SU-DHL-6 (cell line): ENCODE measurements at regions not wholly inside any gene's neighbourhood (a gene's known extent, or its start where the extent isn't known, plus 50 kb on each side); places are given as distances from the start of the nearest gene placed in this dataset.

Source experiments
- H2AFZ ChIP-seq: fragments of 200-600 bp; sonication (generic); 2 replicates; pipeline ENCODE4 v1.6.1; 2014; ENCODE audit warnings: low read depth, mild to moderate bottlenecking, moderate library complexity, mixed read lengths, antibody characterized with exemption, low read length; ENCODE audit not compliant: severe bottlenecking
- H3F3A ChIP-seq: fragments of 200-600 bp; shearing (Covaris generic); 2 replicates; pipeline ENCODE4 v1.6.0; 2016; ENCODE audit warnings: antibody characterized with exemption, mild to moderate bottlenecking; ENCODE audit not compliant: insufficient read depth
- H3K27ac ChIP-seq: fragments of 200-600 bp; sonication (generic); 2 replicates; pipeline ENCODE4 v1.5.1; 2016; ENCODE audit warnings: low read depth, mild to moderate bottlenecking, low read length, moderate library complexity, mixed read lengths
- H3K27me3 ChIP-seq: fragments of 200-600 bp; sonication (generic), shearing (Covaris generic); 2 replicates; pipeline ENCODE4 v1.6.0; 2014; ENCODE audit warnings: mild to moderate bottlenecking, low read length
- H3K36me3 ChIP-seq: fragments of 200-600 bp; sonication (generic); 2 replicates; pipeline ENCODE4 v1.6.1; 2014; ENCODE audit warnings: mild to moderate bottlenecking, low read length, mixed read lengths
- H3K4me2 ChIP-seq: fragments of 300-600, 200-600 bp; shearing (Covaris generic), sonication (generic); 2 replicates; pipeline ENCODE4 v1.6.0; 2014; ENCODE audit warnings: low read length, low read depth, mild to moderate bottlenecking; ENCODE audit not compliant: poor library complexity, severe bottlenecking
- H3K4me3 ChIP-seq: fragments of 200-600 bp; sonication (generic); 2 replicates; pipeline ENCODE4 v1.5.1; 2014; ENCODE audit warnings: antibody characterized with exemption, low read length, mild to moderate bottlenecking, mixed read lengths; ENCODE audit not compliant: insufficient read depth, poor library complexity, severe bottlenecking
- H3K79me2 ChIP-seq: fragments of 200-600 bp; sonication (generic); 2 replicates; pipeline ENCODE4 v1.6.1; 2014; ENCODE audit warnings: mild to moderate bottlenecking, low read length, moderate library complexity; ENCODE audit not compliant: insufficient read depth
- H3K9ac ChIP-seq: fragments of 200-600 bp; sonication (generic); 2 replicates; pipeline ENCODE4 v1.7.0; 2014; ENCODE audit warnings: mild to moderate bottlenecking, low read length
- H3K9me2 ChIP-seq: fragments of 200-600 bp; sonication (generic); replicated peaks from 2 replicates; pipeline ENCODE4 v1.6.1; 2014; ENCODE audit warnings: low read length; ENCODE audit not compliant: insufficient read depth
- H3K9me3 ChIP-seq: fragments of 200-600 bp; sonication (generic); 2 replicates; pipeline ENCODE4 v1.6.1; 2014; ENCODE audit warnings: low read length, mixed read lengths; ENCODE audit not compliant: insufficient read depth
- H4K20me1 ChIP-seq: fragments of 200-600 bp; sonication (generic); 2 replicates; pipeline ENCODE4 v1.6.1; 2014; ENCODE audit warnings: low read depth, mild to moderate bottlenecking, antibody characterized with exemption, low read length, moderate library complexity, mixed read lengths
- EZH2phosphoT487 ChIP-seq: fragments of 200-600 bp; sonication (generic), shearing (Covaris generic); conservative IDR thresholded peaks from 2 replicates; pipeline ENCODE4 v1.6.1; 2018; ENCODE audit warnings: mild to moderate bottlenecking, antibody characterized with exemption, low read length, moderate library complexity, mixed read lengths
- TF ChIP-seq, protein P1 (sequence below): fragments of 200-600 bp; sonication (generic); IDR thresholded peaks from one replicate; pipeline ENCODE4 v1.5.1; 2017; ENCODE audit warnings: antibody characterized with exemption, mild to moderate bottlenecking, low read length, moderate library complexity; ENCODE audit not compliant: insufficient read depth, poor library complexity, severe bottlenecking

DNA sequence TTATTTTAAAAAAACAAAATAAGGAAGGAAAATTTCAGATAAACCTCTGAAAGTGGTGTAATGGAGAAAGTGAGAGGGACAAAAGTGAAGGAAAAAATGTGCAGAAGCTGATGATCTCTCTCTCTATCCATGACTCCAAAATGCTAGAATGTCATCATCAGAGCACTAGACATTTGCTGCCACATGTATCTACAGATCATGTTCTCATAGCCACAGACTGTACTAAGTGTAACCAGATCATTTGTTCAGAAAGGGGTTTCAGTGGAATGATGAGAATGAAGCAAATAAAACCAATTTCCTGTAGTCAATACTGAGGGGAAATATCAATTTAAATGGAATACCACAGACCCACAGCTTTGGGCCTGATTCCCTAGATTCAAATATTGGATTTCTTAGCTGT lies 104.3 kb upstream of the CHMP2B start:
- TF ChIP-seq EZH2phosphoT487: no peak
- TF ChIP-seq, protein P1, sequence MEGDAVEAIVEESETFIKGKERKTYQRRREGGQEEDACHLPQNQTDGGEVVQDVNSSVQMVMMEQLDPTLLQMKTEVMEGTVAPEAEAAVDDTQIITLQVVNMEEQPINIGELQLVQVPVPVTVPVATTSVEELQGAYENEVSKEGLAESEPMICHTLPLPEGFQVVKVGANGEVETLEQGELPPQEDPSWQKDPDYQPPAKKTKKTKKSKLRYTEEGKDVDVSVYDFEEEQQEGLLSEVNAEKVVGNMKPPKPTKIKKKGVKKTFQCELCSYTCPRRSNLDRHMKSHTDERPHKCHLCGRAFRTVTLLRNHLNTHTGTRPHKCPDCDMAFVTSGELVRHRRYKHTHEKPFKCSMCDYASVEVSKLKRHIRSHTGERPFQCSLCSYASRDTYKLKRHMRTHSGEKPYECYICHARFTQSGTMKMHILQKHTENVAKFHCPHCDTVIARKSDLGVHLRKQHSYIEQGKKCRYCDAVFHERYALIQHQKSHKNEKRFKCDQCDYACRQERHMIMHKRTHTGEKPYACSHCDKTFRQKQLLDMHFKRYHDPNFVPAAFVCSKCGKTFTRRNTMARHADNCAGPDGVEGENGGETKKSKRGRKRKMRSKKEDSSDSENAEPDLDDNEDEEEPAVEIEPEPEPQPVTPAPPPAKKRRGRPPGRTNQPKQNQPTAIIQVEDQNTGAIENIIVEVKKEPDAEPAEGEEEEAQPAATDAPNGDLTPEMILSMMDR: no peak
- no peak overlapping the region for H3K4me2 ChIP-seq
- no peaks in the 10 kb centered on the region for H3K36me3 ChIP-seq
- no peak overlapping the region for H3K4me3 ChIP-seq
- H3K27me3 ChIP-seq: no peaks in the 10 kb centered on the region
- H3F3A ChIP-seq: no peaks in the 10 kb centered on the region
- H2AFZ ChIP-seq: no peak overlapping the region
- H4K20me1 ChIP-seq: no peaks in the 10 kb centered on the region
- no peaks in the 10 kb centered on the region for H3K9me3 ChIP-seq
- H3K9me2 ChIP-seq: 0 out of 2 replicates have a peak, but pooled peaks cover 5% of the 10 kb centered on the region
- no peak overlapping the region for H3K9ac ChIP-seq
- no peaks in the 10 kb centered on the region for H3K79me2 ChIP-seq
- no peak overlapping the region for H3K27ac ChIP-seq

- Histone ChIP-seq H3F3A (no peaks in the 10 kb centered on the region), H3K4me2 (no peak overlapping the region), H3K27ac (no peak overlapping the region), H3K4me3 (no peak overlapping the region), H3K9me3 (no peaks in the 10 kb centered on the region), H3K9ac (no peak overlapping the region), H3K36me3 (no peaks in the 10 kb centered on the region), H3K79me2 (no peaks in the 10 kb centered on the region), H4K20me1 (no peaks in the 10 kb centered on the region), H3K27me3 (no peaks in the 10 kb centered on the region), H2AFZ (no peak overlapping the region), H3K9me2 (0 out of 2 replicates have a peak, but pooled peaks cover 5% of the 10 kb centered on the region)
- no peak for TF ChIP-seq EZH2phosphoT487
- TF ChIP-seq, protein P1: no peak
Observed at GRCh38 chr3:87121856-87122255, 105.3 kb upstream of the CHMP2B start.

GRCh38 chr3:87120881-87121280 lies 106.2 kb upstream of the CHMP2B start:
- no peak overlapping the region for H3K27ac ChIP-seq
- H3F3A ChIP-seq: no peaks in the 10 kb centered on the region
- TF ChIP-seq, protein P1: no peak
- no peak for TF ChIP-seq EZH2phosphoT487
- H3K36me3 ChIP-seq: no peaks in the 10 kb centered on the region
- no peaks in the 10 kb centered on the region for H3K27me3 ChIP-seq
- no peak overlapping the region for H3K9ac ChIP-seq
- no peaks in the 10 kb centered on the region for H3K79me2 ChIP-seq
- no peaks in the 10 kb centered on the region for H3K9me3 ChIP-seq
- H2AFZ ChIP-seq: no peak overlapping the region
- H3K9me2 ChIP-seq: 0 out of 2 replicates have a peak, but pooled peaks cover 5% of the 10 kb centered on the region
- H3K4me2 ChIP-seq: no peak overlapping the region
- no peak overlapping the region for H3K4me3 ChIP-seq
- no peaks in the 10 kb centered on the region for H4K20me1 ChIP-seq
